ENCODE measurements at regions not wholly inside any gene's neighbourhood (a gene's known extent, or its start where the extent isn't known, plus 50 kb on each side); places are given as distances from the start of the nearest gene placed in this dataset.

DNA sequence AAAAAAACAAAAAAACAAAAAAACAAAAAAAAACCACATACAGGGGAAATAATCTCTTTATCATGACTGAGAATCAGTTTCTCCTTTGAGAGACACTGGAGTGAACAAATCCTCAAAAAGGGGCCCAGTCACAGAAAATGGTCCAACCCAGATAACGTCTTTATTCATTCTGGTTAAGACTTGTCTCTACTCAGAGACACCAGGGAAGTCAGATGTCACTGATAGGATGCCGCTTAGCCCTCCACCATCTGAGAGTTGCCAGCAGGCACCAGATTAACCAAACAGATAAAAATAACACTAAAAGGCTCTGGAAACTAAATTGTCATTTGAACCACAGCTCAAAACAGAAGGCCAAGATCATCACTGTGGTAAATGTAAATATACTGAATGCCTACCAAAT lies 1163.4 kb upstream of the ATXN8OS start:
- no peak for TF ChIP-seq SIN3A (IDR thresholded peaks at IDR 0.05; ENCODE audit: borderline replicate concordance, insufficient read depth, low read depth, low read length)
- TF ChIP-seq, protein P1, sequence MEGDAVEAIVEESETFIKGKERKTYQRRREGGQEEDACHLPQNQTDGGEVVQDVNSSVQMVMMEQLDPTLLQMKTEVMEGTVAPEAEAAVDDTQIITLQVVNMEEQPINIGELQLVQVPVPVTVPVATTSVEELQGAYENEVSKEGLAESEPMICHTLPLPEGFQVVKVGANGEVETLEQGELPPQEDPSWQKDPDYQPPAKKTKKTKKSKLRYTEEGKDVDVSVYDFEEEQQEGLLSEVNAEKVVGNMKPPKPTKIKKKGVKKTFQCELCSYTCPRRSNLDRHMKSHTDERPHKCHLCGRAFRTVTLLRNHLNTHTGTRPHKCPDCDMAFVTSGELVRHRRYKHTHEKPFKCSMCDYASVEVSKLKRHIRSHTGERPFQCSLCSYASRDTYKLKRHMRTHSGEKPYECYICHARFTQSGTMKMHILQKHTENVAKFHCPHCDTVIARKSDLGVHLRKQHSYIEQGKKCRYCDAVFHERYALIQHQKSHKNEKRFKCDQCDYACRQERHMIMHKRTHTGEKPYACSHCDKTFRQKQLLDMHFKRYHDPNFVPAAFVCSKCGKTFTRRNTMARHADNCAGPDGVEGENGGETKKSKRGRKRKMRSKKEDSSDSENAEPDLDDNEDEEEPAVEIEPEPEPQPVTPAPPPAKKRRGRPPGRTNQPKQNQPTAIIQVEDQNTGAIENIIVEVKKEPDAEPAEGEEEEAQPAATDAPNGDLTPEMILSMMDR (IDR thresholded peaks at IDR 0.05) = no peak
- TF ChIP-seq POLR2AphosphoS5 (IDR thresholded peaks at IDR 0.05; ENCODE audit: low read depth, low read length) = no peak
- TF ChIP-seq, protein P2, sequence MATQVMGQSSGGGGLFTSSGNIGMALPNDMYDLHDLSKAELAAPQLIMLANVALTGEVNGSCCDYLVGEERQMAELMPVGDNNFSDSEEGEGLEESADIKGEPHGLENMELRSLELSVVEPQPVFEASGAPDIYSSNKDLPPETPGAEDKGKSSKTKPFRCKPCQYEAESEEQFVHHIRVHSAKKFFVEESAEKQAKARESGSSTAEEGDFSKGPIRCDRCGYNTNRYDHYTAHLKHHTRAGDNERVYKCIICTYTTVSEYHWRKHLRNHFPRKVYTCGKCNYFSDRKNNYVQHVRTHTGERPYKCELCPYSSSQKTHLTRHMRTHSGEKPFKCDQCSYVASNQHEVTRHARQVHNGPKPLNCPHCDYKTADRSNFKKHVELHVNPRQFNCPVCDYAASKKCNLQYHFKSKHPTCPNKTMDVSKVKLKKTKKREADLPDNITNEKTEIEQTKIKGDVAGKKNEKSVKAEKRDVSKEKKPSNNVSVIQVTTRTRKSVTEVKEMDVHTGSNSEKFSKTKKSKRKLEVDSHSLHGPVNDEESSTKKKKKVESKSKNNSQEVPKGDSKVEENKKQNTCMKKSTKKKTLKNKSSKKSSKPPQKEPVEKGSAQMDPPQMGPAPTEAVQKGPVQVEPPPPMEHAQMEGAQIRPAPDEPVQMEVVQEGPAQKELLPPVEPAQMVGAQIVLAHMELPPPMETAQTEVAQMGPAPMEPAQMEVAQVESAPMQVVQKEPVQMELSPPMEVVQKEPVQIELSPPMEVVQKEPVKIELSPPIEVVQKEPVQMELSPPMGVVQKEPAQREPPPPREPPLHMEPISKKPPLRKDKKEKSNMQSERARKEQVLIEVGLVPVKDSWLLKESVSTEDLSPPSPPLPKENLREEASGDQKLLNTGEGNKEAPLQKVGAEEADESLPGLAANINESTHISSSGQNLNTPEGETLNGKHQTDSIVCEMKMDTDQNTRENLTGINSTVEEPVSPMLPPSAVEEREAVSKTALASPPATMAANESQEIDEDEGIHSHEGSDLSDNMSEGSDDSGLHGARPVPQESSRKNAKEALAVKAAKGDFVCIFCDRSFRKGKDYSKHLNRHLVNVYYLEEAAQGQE (IDR thresholded peaks at IDR 0.05; ENCODE audit: insufficient read depth in 1 of 2, low read depth in 2 of 2, low read length in 1 of 2) = no peak
